ENCODE measurements at regions not wholly inside any gene's neighbourhood (a gene's known extent, or its start where the extent isn't known, plus 50 kb on each side); places are given as distances from the start of the nearest gene placed in this dataset.

DNA sequence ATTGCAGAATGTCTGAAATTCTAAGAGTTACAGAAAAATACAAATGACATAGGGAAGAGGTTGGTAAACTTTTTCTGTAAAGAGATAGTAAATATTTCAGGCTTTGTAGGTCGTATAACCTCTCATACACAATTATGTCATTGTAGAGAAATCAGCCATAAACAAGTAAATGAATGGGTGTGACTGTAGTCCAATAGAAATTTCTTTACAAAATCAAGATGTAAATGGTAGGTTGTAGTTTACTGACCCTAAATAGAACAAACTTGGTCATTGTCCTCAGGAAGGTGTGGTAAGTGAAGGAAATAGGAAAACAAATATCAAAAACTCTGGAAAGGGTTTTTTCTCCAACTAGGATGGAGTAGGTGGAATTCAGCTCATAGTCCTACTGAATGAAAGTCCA lies 415.5 kb upstream of the SPHKAP start:
- TF ChIP-seq ISL1 (CRISPR knock-in tag; IDR thresholded peaks at IDR 0.05), result no peak
- no peak for TF ChIP-seq CSRNP3 (CRISPR knock-in tag; IDR thresholded peaks at IDR 0.05)
- TF ChIP-seq, protein P1, sequence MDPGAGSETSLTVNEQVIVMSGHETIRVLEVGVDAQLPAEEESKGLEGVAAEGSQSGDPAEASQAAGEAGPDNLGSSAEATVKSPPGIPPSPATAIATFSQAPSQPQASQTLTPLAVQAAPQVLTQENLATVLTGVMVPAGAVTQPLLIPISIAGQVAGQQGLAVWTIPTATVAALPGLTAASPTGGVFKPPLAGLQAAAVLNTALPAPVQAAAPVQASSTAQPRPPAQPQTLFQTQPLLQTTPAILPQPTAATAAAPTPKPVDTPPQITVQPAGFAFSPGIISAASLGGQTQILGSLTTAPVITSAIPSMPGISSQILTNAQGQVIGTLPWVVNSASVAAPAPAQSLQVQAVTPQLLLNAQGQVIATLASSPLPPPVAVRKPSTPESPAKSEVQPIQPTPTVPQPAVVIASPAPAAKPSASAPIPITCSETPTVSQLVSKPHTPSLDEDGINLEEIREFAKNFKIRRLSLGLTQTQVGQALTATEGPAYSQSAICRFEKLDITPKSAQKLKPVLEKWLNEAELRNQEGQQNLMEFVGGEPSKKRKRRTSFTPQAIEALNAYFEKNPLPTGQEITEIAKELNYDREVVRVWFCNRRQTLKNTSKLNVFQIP (CRISPR knock-in tag; IDR thresholded peaks at IDR 0.05; ENCODE audit: borderline replicate concordance, low read depth), result no peak
- no peak for TF ChIP-seq TOX (CRISPR knock-in tag; IDR thresholded peaks at IDR 0.05; ENCODE audit: borderline replicate concordance)
- TF ChIP-seq ZNF70 (CRISPR knock-in tag; IDR thresholded peaks at IDR 0.05), result no peak
- TF ChIP-seq TSHZ2 (CRISPR knock-in tag; IDR thresholded peaks at IDR 0.05), result no peak
- no peak for TF ChIP-seq ZFP30 (CRISPR knock-in tag; IDR thresholded peaks at IDR 0.05)
- TF ChIP-seq, protein P2, sequence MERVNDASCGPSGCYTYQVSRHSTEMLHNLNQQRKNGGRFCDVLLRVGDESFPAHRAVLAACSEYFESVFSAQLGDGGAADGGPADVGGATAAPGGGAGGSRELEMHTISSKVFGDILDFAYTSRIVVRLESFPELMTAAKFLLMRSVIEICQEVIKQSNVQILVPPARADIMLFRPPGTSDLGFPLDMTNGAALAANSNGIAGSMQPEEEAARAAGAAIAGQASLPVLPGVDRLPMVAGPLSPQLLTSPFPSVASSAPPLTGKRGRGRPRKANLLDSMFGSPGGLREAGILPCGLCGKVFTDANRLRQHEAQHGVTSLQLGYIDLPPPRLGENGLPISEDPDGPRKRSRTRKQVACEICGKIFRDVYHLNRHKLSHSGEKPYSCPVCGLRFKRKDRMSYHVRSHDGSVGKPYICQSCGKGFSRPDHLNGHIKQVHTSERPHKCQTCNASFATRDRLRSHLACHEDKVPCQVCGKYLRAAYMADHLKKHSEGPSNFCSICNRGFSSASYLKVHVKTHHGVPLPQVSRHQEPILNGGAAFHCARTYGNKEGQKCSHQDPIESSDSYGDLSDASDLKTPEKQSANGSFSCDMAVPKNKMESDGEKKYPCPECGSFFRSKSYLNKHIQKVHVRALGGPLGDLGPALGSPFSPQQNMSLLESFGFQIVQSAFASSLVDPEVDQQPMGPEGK (CRISPR knock-in tag; IDR thresholded peaks at IDR 0.05; ENCODE audit: borderline replicate concordance), result no peak
- no peak for TF ChIP-seq ARNTL (CRISPR knock-in tag; IDR thresholded peaks at IDR 0.05; ENCODE audit: borderline replicate concordance, low read depth)
- TF ChIP-seq BACH2 (CRISPR knock-in tag; IDR thresholded peaks at IDR 0.05; ENCODE audit: borderline replicate concordance), result no peak
- no peak for TF ChIP-seq CREB5 (CRISPR knock-in tag; IDR thresholded peaks at IDR 0.05; ENCODE audit: low read depth)
- no peak for TF ChIP-seq OSR1 (CRISPR knock-in tag; IDR thresholded peaks at IDR 0.05)

Data from SK-N-SH treated with all-trans-retinoic acid at 6 μM for 48 hours (cell line).